ENCODE measurements at regions not wholly inside any gene's neighbourhood (a gene's known extent, or its start where the extent isn't known, plus 50 kb on each side); places are given as distances from the start of the nearest gene placed in this dataset.

GRCh38 chr9:28883234-28883633 lies 1310.0 kb upstream of the C9orf72 start:
- TF ChIP-seq, protein P1, sequence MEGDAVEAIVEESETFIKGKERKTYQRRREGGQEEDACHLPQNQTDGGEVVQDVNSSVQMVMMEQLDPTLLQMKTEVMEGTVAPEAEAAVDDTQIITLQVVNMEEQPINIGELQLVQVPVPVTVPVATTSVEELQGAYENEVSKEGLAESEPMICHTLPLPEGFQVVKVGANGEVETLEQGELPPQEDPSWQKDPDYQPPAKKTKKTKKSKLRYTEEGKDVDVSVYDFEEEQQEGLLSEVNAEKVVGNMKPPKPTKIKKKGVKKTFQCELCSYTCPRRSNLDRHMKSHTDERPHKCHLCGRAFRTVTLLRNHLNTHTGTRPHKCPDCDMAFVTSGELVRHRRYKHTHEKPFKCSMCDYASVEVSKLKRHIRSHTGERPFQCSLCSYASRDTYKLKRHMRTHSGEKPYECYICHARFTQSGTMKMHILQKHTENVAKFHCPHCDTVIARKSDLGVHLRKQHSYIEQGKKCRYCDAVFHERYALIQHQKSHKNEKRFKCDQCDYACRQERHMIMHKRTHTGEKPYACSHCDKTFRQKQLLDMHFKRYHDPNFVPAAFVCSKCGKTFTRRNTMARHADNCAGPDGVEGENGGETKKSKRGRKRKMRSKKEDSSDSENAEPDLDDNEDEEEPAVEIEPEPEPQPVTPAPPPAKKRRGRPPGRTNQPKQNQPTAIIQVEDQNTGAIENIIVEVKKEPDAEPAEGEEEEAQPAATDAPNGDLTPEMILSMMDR (IDR thresholded peaks at IDR 0.05), result no peak
- TF ChIP-seq POLR2AphosphoS5 (IDR thresholded peaks at IDR 0.05), result no peak

All from prostate gland (tissue), 2 donors.